HepG2 (cell line): ENCODE measurements at regions not wholly inside any gene's neighbourhood (a gene's known extent, or its start where the extent isn't known, plus 50 kb on each side); places are given as distances from the start of the nearest gene placed in this dataset.

ENCODE experiments used
- ATAC-seq: fragments of 200-7000 bp; cut with Tn5 transposase; 3 replicates; pipeline ENCODE4 v1.9.1; 2020; ENCODE audit warnings: mild to moderate bottlenecking, moderate library complexity
- BruUV-seq: library from RNA; stranded (reverse); fragments of 400-500 nt; replicated peaks from 2 replicates; lab custom pipeline; 2021; lab: Mats Ljungman, UMichigan
- CTCF ChIA-PET: fragments of 300-600 bp; formaldehyde crosslinking; extraction: SDS; loops from one replicate; lab custom pipeline; 2021; ENCODE audit warnings: low total read pairs, inconsistent platforms, low intra/inter-chr PET ratio; lab: Yijun Ruan, JAX
- POLR2A ChIA-PET: fragments of 350-600 bp; sonication (Branson Sonifier 250); formaldehyde crosslinking; loops from one replicate; lab custom pipeline; 2020; ENCODE audit warnings: antibody characterized with exemption, inconsistent platforms; lab: Yijun Ruan, JAX
- DNase-seq: peaks from one replicate; pipeline ENCODE4 v3.0.0-alpha.2; 2015; ENCODE audit warnings: low spot score
- FAIRE-seq: peaks from 3 replicates; lab custom pipeline; 2011; peaks lifted over from hg19 to GRCh38; lab: Jason Lieb, UNC
- H2AFZ ChIP-seq: one replicate; pipeline ENCODE4 v1.6.1; 2011; ENCODE audit warnings: low read length, inconsistent platforms
- H3K27ac ChIP-seq: fragments of 300-600 bp; 3 replicates; pipeline ENCODE4 v1.8.0; 2011; ENCODE audit warnings: mixed run types, mild to moderate bottlenecking, mixed read lengths, low read length, inconsistent platforms; ENCODE audit not compliant: insufficient read depth; ENCODE audit errors: extremely low read length
- H3K27me3 ChIP-seq, 2 experiments: fragments of 200-600 bp in 1 of 2; 2 replicates in 1 of 2; 3 replicates in 1 of 2; pipeline versions ENCODE4 v1.6.0 to v1.8.0; 2011; ENCODE audit warnings: low read length in 2 of 2, mild to moderate bottlenecking in 2 of 2, moderate library complexity in 2 of 2, inconsistent platforms in 1 of 2; ENCODE audit not compliant: insufficient read depth in 2 of 2, control insufficient read depth in 1 of 2
- H3K36me3 ChIP-seq, 2 experiments: fragments of 200-600 bp in 1 of 2; replicated peaks in 1 of 2; 2 replicates in 1 of 2; 3 replicates in 1 of 2; pipeline versions ENCODE4 v1.5.1 to v1.8.0; 2011; ENCODE audit warnings: low read length in 2 of 2, inconsistent platforms in 1 of 2; ENCODE audit not compliant: insufficient read depth in 2 of 2, control insufficient read depth in 1 of 2
- H3K4me1 ChIP-seq: 2 replicates; pipeline ENCODE4 v1.5.1; 2012; ENCODE audit warnings: low read length, inconsistent platforms; ENCODE audit not compliant: insufficient read depth
- H3K4me2 ChIP-seq: 2 replicates; pipeline ENCODE4 v1.6.0; 2011; ENCODE audit warnings: low read depth, low read length, inconsistent platforms
- H3K4me3 ChIP-seq, 3 experiments: fragments of 200-600 bp in 1 of 3; sonication (generic), shearing (Covaris generic) in 1 of 3; replicated peaks in 1 of 3; 2 replicates each; pipeline ENCODE4 v1.5.1; 2011 to 2016; ENCODE audit warnings: low read length in 3 of 3, inconsistent platforms in 2 of 3, low read depth in 2 of 3, mild to moderate bottlenecking in 2 of 3, control low read depth in 1 of 3, mixed read lengths in 1 of 3; ENCODE audit not compliant: insufficient read depth in 1 of 3
- H3K79me2 ChIP-seq: one replicate; pipeline ENCODE4 v1.6.1; 2011; ENCODE audit warnings: low read length, inconsistent platforms; ENCODE audit not compliant: insufficient read depth
- H3K9ac ChIP-seq: 2 replicates; pipeline ENCODE4 v1.6.0; 2011; ENCODE audit warnings: mild to moderate bottlenecking, low read depth, low read length, inconsistent platforms; ENCODE audit not compliant: insufficient read depth
- H3K9me3 ChIP-seq: 2 replicates; pipeline ENCODE4 v1.5.1; 2012; ENCODE audit warnings: mild to moderate bottlenecking, low read length
- H4K20me1 ChIP-seq: 2 replicates; pipeline ENCODE4 v1.6.0; 2011; ENCODE audit warnings: inconsistent platforms, mild to moderate bottlenecking, low read length, moderate library complexity; ENCODE audit not compliant: insufficient read depth
- BHLHE40 ChIP-seq: IDR thresholded peaks from 2 replicates; pipeline ENCODE4 v1.6.1; 2011; ENCODE audit warnings: low read length, improper control_type of control experiment
- CENPBD1 ChIP-seq: sonication (generic); formaldehyde crosslinking; IDR thresholded peaks from 2 replicates; pipeline ENCODE4 v1.8.0; 2022; ENCODE audit warnings: missing genetic modification reagents, low read depth, mild to moderate bottlenecking, borderline replicate concordance
- FOXP4 ChIP-seq: sonication (generic); formaldehyde crosslinking; IDR thresholded peaks from 2 replicates; pipeline ENCODE4 v1.4.0; 2020; ENCODE audit warnings: missing genetic modification reagents
- GATAD1 ChIP-seq: IDR thresholded peaks from 2 replicates; pipeline ENCODE4 v1.6.1; 2016; ENCODE audit warnings: missing genetic modification reagents, missing compliant biosample characterization
- HOXA7 ChIP-seq: sonication (generic); formaldehyde crosslinking; IDR thresholded peaks from 2 replicates; pipeline ENCODE4 v1.8.1; 2022; ENCODE audit warnings: mild to moderate bottlenecking, missing genetic modification reagents, moderate library complexity
- KAT2B ChIP-seq: fragments of 150-350 bp; IDR thresholded peaks from 2 replicates; pipeline ENCODE4 v1.6.1; 2014; ENCODE audit warnings: low read depth, low read length, borderline replicate concordance
- KDM3A ChIP-seq: IDR thresholded peaks from 2 replicates; pipeline ENCODE4 v1.6.1; 2018; ENCODE audit warnings: low read depth, missing compliant biosample characterization
- KLF11 ChIP-seq: IDR thresholded peaks from 2 replicates; pipeline ENCODE4 v1.6.1; 2016; ENCODE audit warnings: missing compliant biosample characterization
- NPAS2 ChIP-seq: sonication (generic); formaldehyde crosslinking; IDR thresholded peaks from 2 replicates; pipeline ENCODE4 v1.8.0; 2022; ENCODE audit warnings: mild to moderate bottlenecking, missing genetic modification reagents, borderline replicate concordance
- RERE ChIP-seq: IDR thresholded peaks from 2 replicates; pipeline ENCODE4 v1.6.1; 2016; ENCODE audit warnings: low read depth, missing genetic modification reagents, missing compliant biosample characterization
- TBX2 ChIP-seq: sonication (generic); formaldehyde crosslinking; IDR thresholded peaks from 2 replicates; pipeline ENCODE4 v1.5.0; 2020; ENCODE audit warnings: missing genetic modification reagents, mild to moderate bottlenecking, borderline replicate concordance
- ZC3H13 ChIP-seq: sonication (generic); formaldehyde crosslinking; IDR thresholded peaks from 2 replicates; pipeline ENCODE4 v1.8.1; 2023; ENCODE audit warnings: mild to moderate bottlenecking, missing genetic modification reagents, moderate library complexity
- ZNF101 ChIP-seq: sonication (generic); formaldehyde crosslinking; IDR thresholded peaks from 2 replicates; pipeline ENCODE4 v1.4.0; 2020; ENCODE audit warnings: mild to moderate bottlenecking, low read depth, missing genetic modification reagents, borderline replicate concordance
- ZNF138 ChIP-seq: sonication (generic); formaldehyde crosslinking; IDR thresholded peaks from 2 replicates; pipeline ENCODE4 v1.5.0; 2020; ENCODE audit warnings: mild to moderate bottlenecking, low read depth, missing genetic modification reagents
- ZNF678 ChIP-seq: sonication (generic); formaldehyde crosslinking; IDR thresholded peaks from 2 replicates; pipeline ENCODE4 v1.4.0; 2020; ENCODE audit warnings: mild to moderate bottlenecking, missing genetic modification reagents
- ZNF782 ChIP-seq: sonication (generic); formaldehyde crosslinking; IDR thresholded peaks from 2 replicates; pipeline ENCODE4 v1.4.0; 2020; ENCODE audit warnings: missing genetic modification reagents, mild to moderate bottlenecking, borderline replicate concordance
- ZUFSP ChIP-seq: sonication (generic); formaldehyde crosslinking; IDR thresholded peaks from 2 replicates; pipeline ENCODE4 v1.9.0; 2021; ENCODE audit warnings: missing genetic modification reagents, mild to moderate bottlenecking, borderline replicate concordance
- WGBS: methylation state at CpG from one replicate; pipeline ENCODE4 v1.1.6; 2017; ENCODE audit warnings: low lambda C conversion rate; 5-methylcytosine and 5-hydroxymethylcytosine counted together
- in situ Hi-C: cut with HindIII; loops from 2 replicates; pipeline ENCODE4 v1.10.0; 2017; ENCODE audit warnings: low pct_unique_long_range_greater_than_20kb; ENCODE audit not compliant: extremely low pct_ligation_motif_present
- intact Hi-C: fragments of 100-400 bp; cut with micrococcal nuclease; formaldehyde crosslinking; loops from one replicate; pipeline ENCODE4 v1.10.0; 2022; ENCODE audit not compliant: unreplicated experiment

- H3K36me3 ChIP-seq: no peaks in the 10 kb centered on the region
- no peak overlapping the region for H3K27ac ChIP-seq
- no peaks in the 10 kb centered on the region for H3K4me1 ChIP-seq
- no peaks in the 10 kb centered on the region for H3K27me3 ChIP-seq
- DNase-seq (no peak), FAIRE-seq (no peak), ATAC-seq (no peak)
- H3K79me2 ChIP-seq: no peaks in the 10 kb centered on the region
- H3K9ac ChIP-seq: no peak overlapping the region
- H3K4me3 ChIP-seq: no peak overlapping the region
- 4% methylated on average over 4 of the region's 4 CpGs for WGBS
- BruUV-seq: no TSS peak
- in situ Hi-C loops (no loop called here), intact Hi-C loops (no loop called here)
- H3K4me2 ChIP-seq: no peak overlapping the region
- no peaks in the 10 kb centered on the region for H4K20me1 ChIP-seq
- POLR2A ChIA-PET: no interaction called here
- no peak overlapping the region for H2AFZ ChIP-seq
- no peaks in the 10 kb centered on the region for H3K9me3 ChIP-seq
- CTCF ChIA-PET: no interaction called here
- TF ChIP-seq CENPBD1: no peak
- TF ChIP-seq ZUFSP (CRISPR knock-in tag): no peak
- TF ChIP-seq HOXA7 (CRISPR knock-in tag): no peak
- no peak for TF ChIP-seq RERE (CRISPR knock-in tag)
- TF ChIP-seq KLF11 (CRISPR knock-in tag): no peak
- no peak for TF ChIP-seq ZC3H13
- no peak for TF ChIP-seq BHLHE40
- TF ChIP-seq ZNF678 (CRISPR knock-in tag): no peak
- TF ChIP-seq KAT2B: no peak
- no peak for TF ChIP-seq TBX2 (CRISPR knock-in tag)
- no peak for TF ChIP-seq NPAS2 (CRISPR knock-in tag)
- no peak for TF ChIP-seq GATAD1 (CRISPR knock-in tag)
- TF ChIP-seq ZNF782: no peak
- no peak for TF ChIP-seq FOXP4 (CRISPR knock-in tag)
- TF ChIP-seq ZNF101 (CRISPR knock-in tag): no peak
- no peak for TF ChIP-seq ZNF138
- TF ChIP-seq KDM3A (CRISPR knock-in tag): no peak
These were observed 245.5 kb upstream of the SLC7A11 start for GRCh38 chr4:138487670-138488069.
